Motor neuron (in vitro differentiated cells): ENCODE measurements at regions not wholly inside any gene's neighbourhood (a gene's known extent, or its start where the extent isn't known, plus 50 kb on each side); places are given as distances from the start of the nearest gene placed in this dataset.
"Not testable (repeated sequence)": the region's sequence is repeated elsewhere in the genome, so short reads cannot be mapped to it uniquely, and the experiment has no call there.

Experiments
- ATAC-seq, 8 experiments: fragments of 200-7000 bp; cut with Tn5 transposase; replicated peaks in 6 of 8; 2 replicates each; pipeline ENCODE4 v1.8.0; 2021; ENCODE audit warnings: mild to moderate bottlenecking in 8 of 8, moderate library complexity in 8 of 8
- H3K27ac ChIP-seq, 2 donors: fragments of 250-450 bp; sonication (Bioruptor Pico); 2 replicates each; pipeline ENCODE4 v1.9.0; 2021; ENCODE audit warnings: antibody characterized with exemption in 2 of 2, mild to moderate bottlenecking in 2 of 2, moderate library complexity in 1 of 2
- H3K4me1 ChIP-seq, 2 donors: fragments of 250-450 bp; sonication (Bioruptor Pico); replicated peaks in 1 of 2; 2 replicates each; pipeline ENCODE4 v1.6.1; 2021; ENCODE audit warnings: antibody characterized with exemption in 2 of 2, mild to moderate bottlenecking in 2 of 2, moderate library complexity in 1 of 2
- H3K4me3 ChIP-seq, 5 donors: fragments of 250-450 bp; sonication (Bioruptor Pico); 2 replicates each; pipeline ENCODE4 v1.9.0; 2021; ENCODE audit warnings: antibody characterized with exemption in 5 of 5, mild to moderate bottlenecking in 5 of 5, moderate library complexity in 4 of 5
- WGBS, 10 experiments: fragments of 450-650 bp; shearing (Covaris generic); methylation state at CpG; one replicate each; pipeline ENCODE4 v1.0.0; 2022; 5-methylcytosine and 5-hydroxymethylcytosine counted together
- in situ Hi-C, 9 experiments: fragments of 400-800 bp; cut with MboI; loops; one replicate each; pipeline ENCODE4 v1.15.0; 2021; ENCODE audit warnings: low sequenced_read_pairs in 9 of 9, low pct_unique_long_range_greater_than_20kb in 2 of 9; ENCODE audit not compliant: unreplicated experiment in 9 of 9

DNA sequence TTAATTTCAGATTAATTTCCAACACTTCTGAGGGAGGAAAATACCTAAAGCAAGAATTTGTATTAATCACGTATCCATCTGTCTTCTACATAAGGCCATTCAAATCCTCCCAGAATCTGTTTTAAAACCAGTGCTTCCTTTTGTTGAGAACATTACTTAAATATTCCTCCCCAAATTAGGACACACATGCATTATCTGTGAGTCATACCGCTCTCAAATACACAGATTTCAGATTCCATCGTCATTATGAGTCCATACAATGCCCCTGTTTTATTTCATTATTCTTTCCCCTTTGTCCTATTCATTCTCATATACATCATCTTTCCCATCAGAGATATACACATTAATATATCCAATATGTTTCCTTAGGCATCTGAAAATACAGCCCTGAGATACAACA is 57.3 kb upstream of the PRSS12 start:
- peak in 3 of 8 experiments; percentile 75 to 94 (median 82) for ATAC-seq
- Histone ChIP-seq H3K27ac (no peak overlapping the region), H3K4me1 (no peaks in the 10 kb centered on the region), H3K4me3 (no peak overlapping the region)
- in situ Hi-C loops: no loop called here
- WGBS, 10 experiments: 0 to 93% (median 79%) methylated on average over 1 to 3 of the region's 3 CpGs

GRCh38 chr4:118417325-118417724 is 64.5 kb upstream of the PRSS12 start:
- Histone ChIP-seq H3K27ac (no peak overlapping the region), H3K4me3 (no peak overlapping the region), H3K4me1 (no peaks in the 10 kb centered on the region)
- peak in 2 of 8 experiments; percentile 92 to 95 for ATAC-seq
- in situ Hi-C loops: no loop called here

GRCh38 chr4:118417800-118418199 is 65.0 kb upstream of the PRSS12 start:
- WGBS, 10 experiments: 53 to 100% (median 93%) methylated on average over 1 to 5 of the region's 5 CpGs; no CpG with 5 or more reads in 2 of the 10 experiments
- in situ Hi-C loops, H3K27ac ChIP-seq, ATAC-seq, H3K4me1 ChIP-seq, H3K4me3 ChIP-seq: not testable (repeated sequence)

- H3K4me3 ChIP-seq, H3K4me1 ChIP-seq, ATAC-seq, in situ Hi-C loops, H3K27ac ChIP-seq: not testable (repeated sequence)
- no CpG with 5 or more reads among the region's 2 CpGs for WGBS, 10 experiments
Observed at GRCh38 chr4:118418396-118418795, 65.6 kb upstream of the PRSS12 start.

GRCh38 chr4:118419626-118420025 is 66.8 kb upstream of the PRSS12 start:
- ATAC-seq, H3K4me1 ChIP-seq, in situ Hi-C loops, H3K4me3 ChIP-seq, H3K27ac ChIP-seq: not testable (repeated sequence)
- WGBS, 10 experiments: no CpG with 5 or more reads among the region's 7 CpGs

DNA sequence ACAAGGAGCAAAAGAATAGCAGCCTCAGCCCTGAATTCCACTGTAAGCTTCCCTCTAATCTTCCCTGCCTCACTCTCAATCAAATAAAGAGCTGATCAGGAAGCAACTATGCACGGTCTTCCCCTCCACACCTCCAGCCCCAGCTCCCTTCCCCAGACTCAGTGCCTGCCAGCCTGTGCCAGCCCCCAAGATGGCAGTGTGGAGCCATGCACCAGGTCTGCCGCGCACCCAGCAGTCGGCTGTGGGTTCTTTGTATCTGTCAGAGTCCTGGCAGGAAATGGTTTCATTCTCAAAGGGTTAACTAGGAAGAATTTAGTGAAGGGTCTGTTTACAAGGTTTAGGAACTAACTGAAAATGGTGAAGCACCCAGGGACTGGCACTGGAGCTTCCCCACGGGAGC is 71.3 kb upstream of the PRSS12 start:
- no CpG with 5 or more reads among the region's 5 CpGs for WGBS, 10 experiments
- H3K4me1 ChIP-seq, H3K27ac ChIP-seq, in situ Hi-C loops, H3K4me3 ChIP-seq, ATAC-seq: not testable (repeated sequence)

- H3K4me3 ChIP-seq, H3K27ac ChIP-seq, H3K4me1 ChIP-seq, in situ Hi-C loops, ATAC-seq: not testable (repeated sequence)
- WGBS, 10 experiments: no CpG with 5 or more reads among the region's 1 CpG
Observed at GRCh38 chr4:118428881-118429280, 76.1 kb upstream of the PRSS12 start.

- ATAC-seq, H3K27ac ChIP-seq, in situ Hi-C loops, H3K4me1 ChIP-seq, H3K4me3 ChIP-seq: not testable (repeated sequence)
- WGBS, 10 experiments: 100% methylated on average over 1 of the region's 5 CpGs; no CpG with 5 or more reads in 9 of the 10 experiments
Observed at GRCh38 chr4:118432359-118432758, 79.6 kb upstream of the PRSS12 start.

GRCh38 chr4:118433612-118434375 is 81.0 kb upstream of the PRSS12 start:
- H3K4me3 ChIP-seq, H3K4me1 ChIP-seq, in situ Hi-C loops, ATAC-seq, H3K27ac ChIP-seq: not testable (repeated sequence)
- no CpG with 5 or more reads among the region's 5 CpGs for WGBS, 10 experiments

DNA sequence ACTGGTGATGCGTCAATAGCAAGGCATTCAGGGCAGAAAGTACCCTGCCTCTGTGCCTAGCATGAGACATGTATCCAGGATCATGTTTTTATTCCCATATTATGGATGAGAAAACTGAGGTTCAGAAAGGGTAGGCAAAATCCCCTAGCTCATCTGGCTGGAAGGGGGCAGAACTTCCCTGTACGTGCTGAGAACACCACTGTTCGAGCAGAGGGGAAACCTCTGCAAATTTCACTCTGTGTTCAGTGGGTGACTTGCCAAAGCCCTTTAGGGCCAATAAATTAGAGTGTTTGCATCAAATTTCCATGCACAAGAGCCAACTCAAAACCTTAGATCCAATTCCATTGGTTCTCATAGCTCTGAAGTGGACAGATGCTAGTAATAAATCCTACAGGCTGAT is 82.6 kb upstream of the PRSS12 start:
- H3K27ac ChIP-seq, H3K4me1 ChIP-seq, H3K4me3 ChIP-seq, in situ Hi-C loops, ATAC-seq: not testable (repeated sequence)
- WGBS, 10 experiments: 100% methylated on average over 1 of the region's 3 CpGs; no CpG with 5 or more reads in 9 of the 10 experiments

- no CpG with 5 or more reads among the region's 8 CpGs for WGBS, 10 experiments
- in situ Hi-C loops: not testable (repeated sequence)
Observed at GRCh38 chr4:118442115-118442837, 89.5 kb upstream of the PRSS12 start.

DNA sequence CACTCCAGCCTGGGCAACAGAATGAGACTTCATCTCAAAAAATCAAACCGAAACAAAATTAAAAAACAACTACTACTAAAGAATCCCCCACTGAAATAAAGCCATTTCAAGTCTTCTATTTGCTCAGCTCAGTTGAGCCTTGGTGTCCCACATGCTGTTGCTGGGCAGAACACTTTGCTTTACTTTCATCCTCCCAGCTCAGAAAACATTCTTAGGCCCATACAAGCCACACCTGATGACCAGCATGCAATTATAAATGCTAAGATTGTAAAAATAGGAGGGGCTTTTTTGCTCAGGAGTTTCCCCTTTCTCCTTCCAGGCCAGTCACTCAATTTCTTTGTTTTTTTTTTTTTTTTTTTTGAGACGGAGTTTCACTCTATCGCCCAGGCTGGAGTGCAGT is 94.6 kb upstream of the PRSS12 start:
- 80 to 100% (median 100%) methylated on average over 1 of the region's 3 CpGs; no CpG with 5 or more reads in 6 of the 10 experiments for WGBS, 10 experiments

More at GRCh38 chr4:118442115-118442837, 89.5 kb upstream of the PRSS12 start:
- H3K4me3 ChIP-seq, H3K27ac ChIP-seq, H3K4me1 ChIP-seq, ATAC-seq: not testable (repeated sequence)

GRCh38 chr4:118454857-118455256 is 102.1 kb upstream of the PRSS12 start:
- no CpG with 5 or more reads among the region's 1 CpG for WGBS, 10 experiments
- H3K4me3 ChIP-seq, H3K27ac ChIP-seq, H3K4me1 ChIP-seq, in situ Hi-C loops: not testable (repeated sequence)
- peak in 1 of 8 experiments; percentile 37 for ATAC-seq

More for the DNA sequence above, 94.6 kb upstream of the PRSS12 start:
- H3K27ac ChIP-seq, H3K4me3 ChIP-seq, H3K4me1 ChIP-seq, in situ Hi-C loops: not testable (repeated sequence)
- ATAC-seq: peak in 1 of 8 experiments; percentile 78
